Activated CD4-positive, alpha-beta T cell treated with anti-CD3 and anti-CD28 coated beads for 36 hours (primary cell): ENCODE measurements at regions not wholly inside any gene's neighbourhood (a gene's known extent, or its start where the extent isn't known, plus 50 kb on each side); places are given as distances from the start of the nearest gene placed in this dataset.
"Not testable (repeated sequence)": the region's sequence is repeated elsewhere in the genome, so short reads cannot be mapped to it uniquely, and the experiment has no call there.

Source experiments
- ATAC-seq: fragments of 200-7000 bp; cut with Tn5 transposase; one replicate; pipeline ENCODE4 v1.10.0; 2021; ENCODE audit warnings: mild to moderate bottlenecking, moderate library complexity
- CTCF ChIA-PET: fragments of 350-600 bp; sonication (Branson Sonifier 250); formaldehyde crosslinking; loops from one replicate; lab custom pipeline; 2021; ENCODE audit warnings: antibody characterized with exemption; lab: Charles Lee
- POLR2A ChIA-PET: fragments of 350-600 bp; sonication (Branson Sonifier 250); formaldehyde crosslinking; loops from one replicate; lab custom pipeline; 2021; ENCODE audit warnings: antibody characterized with exemption, inconsistent platforms; lab: Charles Lee
- DNase-seq: peaks from one replicate; pipeline ENCODE4 v3.0.0-alpha.2; 2020
- H3K27ac Mint-ChIP-seq: one replicate; pipeline ENCODE4 v1.8.0; 2021; ENCODE audit warnings: mixed read lengths
- H3K27me3 Mint-ChIP-seq: one replicate; pipeline ENCODE4 v1.8.0; 2021; ENCODE audit warnings: mixed read lengths
- H3K36me3 Mint-ChIP-seq: one replicate; pipeline ENCODE4 v1.8.0; 2021; ENCODE audit warnings: low read depth, mixed read lengths
- H3K4me1 Mint-ChIP-seq: one replicate; pipeline ENCODE4 v1.8.0; 2021; ENCODE audit warnings: mixed read lengths
- H3K4me3 Mint-ChIP-seq: one replicate; pipeline ENCODE4 v1.8.0; 2021; ENCODE audit warnings: mild to moderate bottlenecking, moderate library complexity, mixed read lengths
- H3K9me3 Mint-ChIP-seq: one replicate; pipeline ENCODE4 v1.8.0; 2021; ENCODE audit warnings: low read depth, mixed read lengths
- intact Hi-C, 2 experiments: fragments of 100-400 bp; cut with DNase I in 1 of 2; cut with micrococcal nuclease in 1 of 2; formaldehyde crosslinking; loops; one replicate each; pipeline versions ENCODE4 v1.14.2 to v1.15.1; 2022 to 2024; cut with DNase I, micrococcal nuclease

- H3K36me3 Mint-ChIP-seq = no peaks in the 10 kb centered on the region
- H3K9me3 Mint-ChIP-seq = peaks cover 2% of the 10 kb centered on the region
- no peak for DNase-seq
- POLR2A ChIA-PET = interaction anchor here (0.7 kb wide), 1 partner anchor 13 kb away, joined by 3 read pairs; no protein-coding TSS in a partner anchor
- no peaks in the 10 kb centered on the region for H3K27me3 Mint-ChIP-seq
- H3K4me3 Mint-ChIP-seq = no peak overlapping the region
- H3K27ac Mint-ChIP-seq = no peak overlapping the region
- no peak for ATAC-seq
- CTCF ChIA-PET = no interaction called here
- no peaks in the 10 kb centered on the region for H3K4me1 Mint-ChIP-seq
- intact Hi-C loops = no loop called here
These were observed 992.6 kb downstream of the PCDH9 start for GRCh38 chr13:66237411-66238062.

GRCh38 chr13:66234159-66234558, 996.0 kb downstream of the PCDH9 start:
- H3K4me1 Mint-ChIP-seq = no peaks in the 10 kb centered on the region
- ChIA-PET CTCF (no interaction called here), POLR2A (no interaction called here)
- no peak for ATAC-seq
- intact Hi-C loops = no loop called here
- no peak overlapping the region for H3K4me3 Mint-ChIP-seq
- no peak overlapping the region for H3K27ac Mint-ChIP-seq
- DNase-seq = no peak
- H3K36me3 Mint-ChIP-seq = no peaks in the 10 kb centered on the region
- peaks cover 7% of the 10 kb centered on the region for H3K9me3 Mint-ChIP-seq
- H3K27me3 Mint-ChIP-seq = no peaks in the 10 kb centered on the region

- H3K27ac Mint-ChIP-seq, H3K27me3 Mint-ChIP-seq, H3K4me3 Mint-ChIP-seq, ATAC-seq, POLR2A ChIA-PET, DNase-seq, intact Hi-C loops, H3K36me3 Mint-ChIP-seq, H3K4me1 Mint-ChIP-seq, H3K9me3 Mint-ChIP-seq, CTCF ChIA-PET: not testable (repeated sequence)
These were observed 998.2 kb downstream of the PCDH9 start for GRCh38 chr13:66231958-66232357.

- intact Hi-C loops = no loop called here
- Mint-ChIP-seq H3K4me1 (no peaks in the 10 kb centered on the region), H3K27ac (no peak overlapping the region), H3K4me3 (no peak overlapping the region), H3K36me3 (no peaks in the 10 kb centered on the region), H3K27me3 (no peaks in the 10 kb centered on the region), H3K9me3 (no peaks in the 10 kb centered on the region)
- ChIA-PET CTCF (no interaction called here), POLR2A (no interaction called here)
- DNase-seq (no peak), ATAC-seq (no peak)
These were observed 1005.1 kb downstream of the PCDH9 start for GRCh38 chr13:66225072-66225471.

GRCh38 chr13:66224663-66225062, 1005.5 kb downstream of the PCDH9 start:
- ChIA-PET CTCF (no interaction called here), POLR2A (interaction anchor here (0.6 kb wide), 1 partner anchor 13 kb away, joined by 3 read pairs; no protein-coding TSS in a partner anchor)
- no peak overlapping the region for H3K4me3 Mint-ChIP-seq
- no peak overlapping the region for H3K27ac Mint-ChIP-seq
- no peaks in the 10 kb centered on the region for H3K9me3 Mint-ChIP-seq
- no peaks in the 10 kb centered on the region for H3K36me3 Mint-ChIP-seq
- no peak for ATAC-seq
- intact Hi-C loops = no loop called here
- no peak for DNase-seq
- H3K27me3 Mint-ChIP-seq = no peaks in the 10 kb centered on the region
- H3K4me1 Mint-ChIP-seq = no peaks in the 10 kb centered on the region

GRCh38 chr13:66222926-66223325, 1007.2 kb downstream of the PCDH9 start:
- H3K36me3 Mint-ChIP-seq = no peaks in the 10 kb centered on the region
- POLR2A ChIA-PET = no interaction called here
- H3K27ac Mint-ChIP-seq = no peak overlapping the region
- no peaks in the 10 kb centered on the region for H3K4me1 Mint-ChIP-seq
- H3K27me3 Mint-ChIP-seq = no peaks in the 10 kb centered on the region
- DNase-seq (no peak), ATAC-seq (no peak)
- intact Hi-C loops = no loop called here
- no peaks in the 10 kb centered on the region for H3K9me3 Mint-ChIP-seq
- H3K4me3 Mint-ChIP-seq = no peak overlapping the region
- CTCF ChIA-PET = no interaction called here

- ChIA-PET POLR2A (no interaction called here), CTCF (no interaction called here)
- H3K27me3 Mint-ChIP-seq = no peaks in the 10 kb centered on the region
- no peak overlapping the region for H3K27ac Mint-ChIP-seq
- no peaks in the 10 kb centered on the region for H3K4me1 Mint-ChIP-seq
- intact Hi-C loops = no loop called here
- ATAC-seq = no peak
- no peak for DNase-seq
- no peak overlapping the region for H3K4me3 Mint-ChIP-seq
- H3K36me3 Mint-ChIP-seq = no peaks in the 10 kb centered on the region
- H3K9me3 Mint-ChIP-seq = no peaks in the 10 kb centered on the region
These were observed 1008.0 kb downstream of the PCDH9 start for GRCh38 chr13:66222127-66222526.

- no peak overlapping the region for H3K4me3 Mint-ChIP-seq
- no peaks in the 10 kb centered on the region for H3K4me1 Mint-ChIP-seq
- no peaks in the 10 kb centered on the region for H3K36me3 Mint-ChIP-seq
- ChIA-PET CTCF (no interaction called here), POLR2A (no interaction called here)
- no peak for ATAC-seq
- H3K27me3 Mint-ChIP-seq = no peaks in the 10 kb centered on the region
- H3K27ac Mint-ChIP-seq = no peak overlapping the region
- no peak for DNase-seq
- intact Hi-C loops = no loop called here
- peaks cover 2% of the 10 kb centered on the region for H3K9me3 Mint-ChIP-seq
These were observed 1010.6 kb downstream of the PCDH9 start for GRCh38 chr13:66219506-66219905.

- intact Hi-C loops = no loop called here
- no peak overlapping the region for H3K4me3 Mint-ChIP-seq
- no peaks in the 10 kb centered on the region for H3K27me3 Mint-ChIP-seq
- DNase-seq (no peak), ATAC-seq (no peak)
- CTCF ChIA-PET = no interaction called here
- H3K36me3 Mint-ChIP-seq = no peaks in the 10 kb centered on the region
- H3K4me1 Mint-ChIP-seq = no peaks in the 10 kb centered on the region
- no peak overlapping the region for H3K27ac Mint-ChIP-seq
- H3K9me3 Mint-ChIP-seq = peaks cover 2% of the 10 kb centered on the region
- POLR2A ChIA-PET = no interaction called here
These were observed 1011.6 kb downstream of the PCDH9 start for GRCh38 chr13:66218583-66218982.

- H3K27me3 Mint-ChIP-seq = no peaks in the 10 kb centered on the region
- peaks cover 5% of the 10 kb centered on the region for H3K9me3 Mint-ChIP-seq
- intact Hi-C loops = no loop called here
- no peak overlapping the region for H3K27ac Mint-ChIP-seq
- DNase-seq (no peak), ATAC-seq (no peak)
- no peak overlapping the region for H3K4me3 Mint-ChIP-seq
- no peaks in the 10 kb centered on the region for H3K4me1 Mint-ChIP-seq
- ChIA-PET CTCF (no interaction called here), POLR2A (no interaction called here)
- H3K36me3 Mint-ChIP-seq = no peaks in the 10 kb centered on the region
These were observed 1013.4 kb downstream of the PCDH9 start for GRCh38 chr13:66216728-66217127.

GRCh38 chr13:66214467-66214866, 1015.7 kb downstream of the PCDH9 start:
- no peaks in the 10 kb centered on the region for H3K36me3 Mint-ChIP-seq
- CTCF ChIA-PET = no interaction called here
- H3K4me3 Mint-ChIP-seq = no peak overlapping the region
- intact Hi-C loops = no loop called here
- no peaks in the 10 kb centered on the region for H3K27me3 Mint-ChIP-seq
- POLR2A ChIA-PET = no interaction called here
- DNase-seq (no peak), ATAC-seq (no peak)
- no peak overlapping the region for H3K27ac Mint-ChIP-seq
- H3K9me3 Mint-ChIP-seq = peaks cover 8% of the 10 kb centered on the region
- no peaks in the 10 kb centered on the region for H3K4me1 Mint-ChIP-seq

GRCh38 chr13:66212511-66212910, 1017.6 kb downstream of the PCDH9 start:
- Mint-ChIP-seq H3K36me3 (no peaks in the 10 kb centered on the region), H3K9me3 (peaks cover 8% of the 10 kb centered on the region), H3K27ac (no peak overlapping the region), H3K27me3 (no peaks in the 10 kb centered on the region), H3K4me3 (no peak overlapping the region), H3K4me1 (no peaks in the 10 kb centered on the region)
- ATAC-seq (no peak), DNase-seq (no peak)
- ChIA-PET CTCF (interaction anchor here (0.8 kb wide), 1 partner anchor 10 kb away, joined by 3 read pairs; no protein-coding TSS in a partner anchor), POLR2A (no interaction called here)
- intact Hi-C loops = no loop called here
